Liver (tissue), 8 donors: ENCODE measurements at regions not wholly inside any gene's neighbourhood (a gene's known extent, or its start where the extent isn't known, plus 50 kb on each side); places are given as distances from the start of the nearest gene placed in this dataset.

ENCODE experiments used
- DNase-seq: peaks from one replicate; pipeline ENCODE4 v3.0.0-alpha.2; 2017; ENCODE audit warnings: low spot score
- H3K27ac ChIP-seq, 2 donors: one replicate each; pipeline ENCODE4 v1.7.0; 2013; ENCODE audit warnings: inconsistent platforms in 2 of 2, low read length in 2 of 2, control low read depth in 1 of 2, low read depth in 1 of 2, mild to moderate bottlenecking in 1 of 2
- H3K27me3 ChIP-seq, 4 donors: one replicate each; pipeline versions ENCODE4 v1.6.1 to v1.7.0; 2013; ENCODE audit warnings: low read length in 3 of 4, inconsistent platforms in 1 of 4, mild to moderate bottlenecking in 1 of 4, moderate library complexity in 1 of 4; ENCODE audit not compliant: control insufficient read depth in 4 of 4, insufficient read depth in 4 of 4
- H3K36me3 ChIP-seq, 4 donors: one replicate each; pipeline versions ENCODE4 v1.6.1 to v1.7.0; 2013; ENCODE audit warnings: low read length in 3 of 4, mild to moderate bottlenecking in 3 of 4, low read depth in 1 of 4, moderate library complexity in 1 of 4; ENCODE audit not compliant: control insufficient read depth in 4 of 4, insufficient read depth in 3 of 4
- H3K4me1 ChIP-seq, 4 donors: one replicate each; pipeline versions ENCODE4 v1.6.1 to v1.7.0; 2013; ENCODE audit warnings: low read length in 3 of 4, mild to moderate bottlenecking in 3 of 4, moderate library complexity in 1 of 4; ENCODE audit not compliant: control insufficient read depth in 4 of 4, insufficient read depth in 4 of 4
- H3K4me3 ChIP-seq, 3 donors: one replicate each; pipeline versions ENCODE4 v1.6.1 to v1.7.0; 2013; ENCODE audit warnings: low read length in 3 of 3, control low read depth in 1 of 3, low read depth in 1 of 3, mild to moderate bottlenecking in 1 of 3
- H3K9ac ChIP-seq, 2 donors: one replicate each; pipeline ENCODE4 v1.7.0; 2013; ENCODE audit warnings: low read length in 2 of 2, mild to moderate bottlenecking in 2 of 2, moderate library complexity in 2 of 2, control low read depth in 1 of 2, low read depth in 1 of 2
- H3K9me3 ChIP-seq, 4 donors: one replicate each; pipeline versions ENCODE4 v1.6.1 to v1.7.0; 2013; ENCODE audit warnings: low read length in 3 of 4; ENCODE audit not compliant: control insufficient read depth in 4 of 4
- ATF3 ChIP-seq: IDR thresholded peaks from 2 replicates; pipeline ENCODE4 v1.6.1; 2016; ENCODE audit warnings: antibody characterized with exemption
- CTCF ChIP-seq: fragments of 150-350 bp; IDR thresholded peaks from 2 replicates; pipeline ENCODE4 v1.5.1; 2017; ENCODE audit warnings: improper control_type of control experiment, low read depth, low read length; ENCODE audit not compliant: missing input control
- EGR1 ChIP-seq, 2 donors: IDR thresholded peaks; 2 replicates each; pipeline ENCODE4 v1.6.1; 2016 to 2018; ENCODE audit warnings: antibody characterized with exemption in 2 of 2, low read depth in 2 of 2
- FOXA1 ChIP-seq: IDR thresholded peaks from 2 replicates; pipeline ENCODE4 v1.6.1; 2016; ENCODE audit warnings: antibody characterized with exemption
- FOXA2 ChIP-seq: IDR thresholded peaks from 2 replicates; pipeline ENCODE4 v1.6.1; 2016; ENCODE audit warnings: antibody characterized with exemption
- GABPA ChIP-seq, 2 donors: IDR thresholded peaks in 1 of 2; conservative IDR thresholded peaks in 1 of 2; 2 replicates each; pipeline ENCODE4 v1.6.1; 2016; ENCODE audit warnings: antibody characterized with exemption in 2 of 2, mild to moderate bottlenecking in 1 of 2, moderate library complexity in 1 of 2
- HNF4A ChIP-seq, 2 donors: conservative IDR thresholded peaks; 2 replicates each; pipeline ENCODE4 v1.6.1; 2016; ENCODE audit warnings: antibody characterized with exemption in 2 of 2, mild to moderate bottlenecking in 2 of 2
- HNF4G ChIP-seq: IDR thresholded peaks from 2 replicates; pipeline ENCODE4 v1.6.1; 2016; ENCODE audit warnings: antibody characterized with exemption
- JUND ChIP-seq, 2 donors: IDR thresholded peaks; 2 replicates each; pipeline ENCODE4 v1.6.1; 2016; ENCODE audit warnings: antibody characterized with exemption in 2 of 2
- MAX ChIP-seq: IDR thresholded peaks from 2 replicates; pipeline ENCODE4 v1.6.1; 2016; ENCODE audit warnings: antibody characterized with exemption
- NR2F2 ChIP-seq: IDR thresholded peaks from 2 replicates; pipeline ENCODE4 v1.6.1; 2016; ENCODE audit warnings: antibody characterized with exemption
- RAD21 ChIP-seq, 2 donors: IDR thresholded peaks; 2 replicates each; pipeline ENCODE4 v1.6.1; 2016; ENCODE audit warnings: antibody characterized with exemption in 2 of 2, mild to moderate bottlenecking in 2 of 2
- REST ChIP-seq: IDR thresholded peaks from 2 replicates; pipeline ENCODE4 v1.6.1; 2016; ENCODE audit warnings: antibody characterized with exemption, mild to moderate bottlenecking
- RXRA ChIP-seq, 2 donors: IDR thresholded peaks; 2 replicates each; pipeline ENCODE4 v1.6.1; 2017 to 2018; ENCODE audit warnings: antibody characterized with exemption in 2 of 2, mild to moderate bottlenecking in 1 of 2
- SP1 ChIP-seq: IDR thresholded peaks from 2 replicates; pipeline ENCODE4 v1.6.1; 2018; ENCODE audit warnings: antibody characterized with exemption, mild to moderate bottlenecking
- TAF1 ChIP-seq: conservative IDR thresholded peaks from 2 replicates; pipeline ENCODE4 v1.6.1; 2016; ENCODE audit warnings: antibody characterized with exemption, mild to moderate bottlenecking
- YY1 ChIP-seq: IDR thresholded peaks from 2 replicates; pipeline ENCODE4 v1.6.1; 2016; ENCODE audit warnings: antibody characterized with exemption, mild to moderate bottlenecking
- ZBTB33 ChIP-seq: IDR thresholded peaks from 2 replicates; pipeline ENCODE4 v1.6.1; 2016; ENCODE audit warnings: antibody characterized with exemption
- WGBS: extraction: QIAGEN DNeasy Blood & Tissue Kit; methylation state at CpG from one replicate; pipeline ENCODE4 v1.1.7; 2013; 5-methylcytosine and 5-hydroxymethylcytosine counted together
- donor health status: healthy.
- donor health status: healthy.
- donor health status: healthy.
- donor health status: healthy.
- donor health status: healthy.

- no peak overlapping the region for H3K27ac ChIP-seq
- DNase-seq, result no peak
- H3K4me3 ChIP-seq, result no peak overlapping the region
- 95% methylated on average over 2 of the region's 2 CpGs for WGBS
- no peak for TF ChIP-seq FOXA1
- no peak for TF ChIP-seq HNF4G
- no peak for TF ChIP-seq GABPA (IDR thresholded peaks at IDR 0.05 in 1 of 2, conservative IDR thresholded peaks at IDR 0.05 in 1 of 2)
- no peak for TF ChIP-seq EGR1 (IDR thresholded peaks at IDR 0.05; ENCODE audit: low read depth in 2 of 2)
- TF ChIP-seq JUND (IDR thresholded peaks at IDR 0.05), result no peak
- no peak for TF ChIP-seq HNF4A (conservative IDR thresholded peaks at IDR 0.05)
- no peak for TF ChIP-seq ZBTB33
- no peak for TF ChIP-seq RAD21 (IDR thresholded peaks at IDR 0.05)
- TF ChIP-seq TAF1, result no peak
- TF ChIP-seq MAX, result no peak
- no peak for TF ChIP-seq CTCF
- no peak for TF ChIP-seq YY1
- no peak for TF ChIP-seq NR2F2
- TF ChIP-seq REST, result no peak
- TF ChIP-seq FOXA2, result no peak
- TF ChIP-seq ATF3, result no peak
- TF ChIP-seq SP1, result no peak
- no peak for TF ChIP-seq RXRA (IDR thresholded peaks at IDR 0.05)
- H3K36me3 ChIP-seq, result no peaks in the 10 kb centered on the region
- H3K4me1 ChIP-seq, result no peaks in the 10 kb centered on the region
- H3K9ac ChIP-seq, result no peak overlapping the region
- no peaks in the 10 kb centered on the region for H3K27me3 ChIP-seq
- H3K9me3 ChIP-seq, result peaks cover 2 to 7% (median 3%) of the 10 kb centered on the region in 4 donors
These were observed 349.7 kb upstream of the NRP1 start for GRCh38 chr10:33684211-33684611.
